GM12891 (cell line): ENCODE measurements at regions not wholly inside any gene's neighbourhood (a gene's known extent, or its start where the extent isn't known, plus 50 kb on each side); places are given as distances from the start of the nearest gene placed in this dataset.

Experiments
- PAX5 ChIP-seq: IDR thresholded peaks from 2 replicates; pipeline ENCODE4 v1.6.1; 2011; ENCODE audit warnings: low read length, moderate library complexity, mild to moderate bottlenecking; ENCODE audit not compliant: insufficient read depth, severe bottlenecking
- POLR2A ChIP-seq: IDR thresholded peaks from 2 replicates; pipeline ENCODE4 v1.6.1; 2011; ENCODE audit warnings: low read depth, low read length, control low read depth
- POLR2AphosphoS5 ChIP-seq: IDR thresholded peaks from 2 replicates; pipeline ENCODE4 v1.6.1; 2011; ENCODE audit warnings: low read depth, low read length, control low read depth
- TAF1 ChIP-seq: IDR thresholded peaks from 2 replicates; pipeline ENCODE4 v1.6.1; 2011; ENCODE audit warnings: low read depth, low read length, control low read depth

GRCh38 chr5:125367702-125368101 is 621.3 kb upstream of the ZNF608 start:
- TF ChIP-seq POLR2A (no peak), PAX5 (no peak), POLR2AphosphoS5 (no peak), TAF1 (no peak)
